PC-9 (cell line): ENCODE measurements at regions not wholly inside any gene's neighbourhood (a gene's known extent, or its start where the extent isn't known, plus 50 kb on each side); places are given as distances from the start of the nearest gene placed in this dataset.

Experiments used
- EZH2 ChIP-seq: fragments of 200-600 bp; sonication (generic); IDR thresholded peaks from 2 replicates; pipeline ENCODE4 v1.8.0; 2017; ENCODE audit warnings: antibody characterized with exemption, low read depth
- TF ChIP-seq, protein P1 (sequence below): fragments of 200-600 bp; sonication (generic); conservative IDR thresholded peaks from 2 replicates; pipeline ENCODE4 v1.6.1; 2017; ENCODE audit warnings: mixed run types, antibody characterized with exemption, mild to moderate bottlenecking, moderate library complexity

DNA sequence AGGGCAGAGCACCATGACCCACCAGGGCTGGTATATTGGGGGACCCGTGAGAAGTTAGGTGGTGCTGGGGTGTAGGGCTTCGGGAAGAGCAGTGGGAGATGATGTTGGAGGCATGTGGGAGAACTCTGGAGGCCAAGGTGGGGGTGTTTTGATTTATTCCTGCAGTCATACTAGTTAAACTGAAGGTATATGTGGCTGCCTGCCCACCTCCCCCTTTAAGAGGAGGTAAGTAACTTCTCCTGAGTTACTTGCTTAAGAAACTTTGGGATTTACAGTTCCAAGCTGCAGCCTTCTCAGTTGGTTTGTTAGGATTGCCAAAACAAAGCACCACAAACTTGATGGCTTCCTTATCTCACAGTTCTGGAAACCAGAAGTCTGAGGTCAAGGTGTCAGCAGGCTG is 73.1 kb upstream of the AGBL1 start:
- TF ChIP-seq, protein P1, sequence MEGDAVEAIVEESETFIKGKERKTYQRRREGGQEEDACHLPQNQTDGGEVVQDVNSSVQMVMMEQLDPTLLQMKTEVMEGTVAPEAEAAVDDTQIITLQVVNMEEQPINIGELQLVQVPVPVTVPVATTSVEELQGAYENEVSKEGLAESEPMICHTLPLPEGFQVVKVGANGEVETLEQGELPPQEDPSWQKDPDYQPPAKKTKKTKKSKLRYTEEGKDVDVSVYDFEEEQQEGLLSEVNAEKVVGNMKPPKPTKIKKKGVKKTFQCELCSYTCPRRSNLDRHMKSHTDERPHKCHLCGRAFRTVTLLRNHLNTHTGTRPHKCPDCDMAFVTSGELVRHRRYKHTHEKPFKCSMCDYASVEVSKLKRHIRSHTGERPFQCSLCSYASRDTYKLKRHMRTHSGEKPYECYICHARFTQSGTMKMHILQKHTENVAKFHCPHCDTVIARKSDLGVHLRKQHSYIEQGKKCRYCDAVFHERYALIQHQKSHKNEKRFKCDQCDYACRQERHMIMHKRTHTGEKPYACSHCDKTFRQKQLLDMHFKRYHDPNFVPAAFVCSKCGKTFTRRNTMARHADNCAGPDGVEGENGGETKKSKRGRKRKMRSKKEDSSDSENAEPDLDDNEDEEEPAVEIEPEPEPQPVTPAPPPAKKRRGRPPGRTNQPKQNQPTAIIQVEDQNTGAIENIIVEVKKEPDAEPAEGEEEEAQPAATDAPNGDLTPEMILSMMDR: no peak
- TF ChIP-seq EZH2: no peak
